HCT116 (cell line): ENCODE measurements at regions not wholly inside any gene's neighbourhood (a gene's known extent, or its start where the extent isn't known, plus 50 kb on each side); places are given as distances from the start of the nearest gene placed in this dataset.

Source experiments
- CTCF ChIP-seq, 3 experiments: fragments of 200-600 bp in 1 of 3; sonication (generic) in 1 of 3; IDR thresholded peaks in 2 of 3; conservative IDR thresholded peaks in 1 of 3; 2 replicates each; pipeline ENCODE4 v1.5.1; 2012 to 2017; ENCODE audit warnings: low read depth in 2 of 3, low read length in 2 of 3, antibody characterized with exemption in 1 of 3, borderline replicate concordance in 1 of 3, control low read depth in 1 of 3, mild to moderate bottlenecking in 1 of 3, mixed read lengths in 1 of 3, mixed run types in 1 of 3, moderate library complexity in 1 of 3; ENCODE audit not compliant: insufficient read depth in 1 of 3
- EZH2 ChIP-seq: fragments of 200-600 bp; sonication (generic); IDR thresholded peaks from 2 replicates; pipeline ENCODE4 v1.6.1; 2017; ENCODE audit warnings: antibody characterized with exemption, mixed run types

- no peak for TF ChIP-seq CTCF (IDR thresholded peaks at IDR 0.05 in 2 of 3, conservative IDR thresholded peaks at IDR 0.05 in 1 of 3; ENCODE audit: borderline replicate concordance in 1 of 3, insufficient read depth in 1 of 3, low read depth in 2 of 3, low read length in 2 of 3)
- no peak for TF ChIP-seq EZH2
Measured at GRCh38 chrX:51098046-51098445, 187.5 kb downstream of the BMP15 start.
